ENCODE measurements at regions not wholly inside any gene's neighbourhood (a gene's known extent, or its start where the extent isn't known, plus 50 kb on each side); places are given as distances from the start of the nearest gene placed in this dataset.

- TF ChIP-seq CHD7 (IDR thresholded peaks at IDR 0.05; ENCODE audit: insufficient replicate concordance, low read length): no peak
- no peak for TF ChIP-seq CHD2 (IDR thresholded peaks at IDR 0.05; ENCODE audit: low read length)
- TF ChIP-seq SRF (IDR thresholded peaks at IDR 0.05; ENCODE audit: low read depth, low read length): no peak
- no peak for TF ChIP-seq CBX8 (IDR thresholded peaks at IDR 0.05; ENCODE audit: borderline replicate concordance, low read depth, low read length)
- no peak for TF ChIP-seq SAP30 (IDR thresholded peaks at IDR 0.05; ENCODE audit: insufficient read depth, insufficient replicate concordance, low read length)
- TF ChIP-seq MAX (IDR thresholded peaks at IDR 0.05): no peak
- no peak for TF ChIP-seq RBBP5 (IDR thresholded peaks at IDR 0.05; ENCODE audit: borderline replicate concordance, low read depth, low read length)
- no peak for TF ChIP-seq SUZ12 (IDR thresholded peaks at IDR 0.05; ENCODE audit: low read length)
- no peak for TF ChIP-seq RNF2 (IDR thresholded peaks at IDR 0.05; ENCODE audit: borderline replicate concordance, low read depth, low read length, missing control alignments, poor library complexity, severe bottlenecking)
- TF ChIP-seq ATF3 (IDR thresholded peaks at IDR 0.05; ENCODE audit: insufficient read depth, low read depth, low read length): no peak
Observed at GRCh38 chr4:24440765-24441164, 143.6 kb downstream of the DHX15 start (continued).
